DND-41 (cell line): ENCODE measurements at regions not wholly inside any gene's neighbourhood (a gene's known extent, or its start where the extent isn't known, plus 50 kb on each side); places are given as distances from the start of the nearest gene placed in this dataset.

Experiments
- CTCF ChIP-seq: IDR thresholded peaks from 2 replicates; pipeline ENCODE4 v1.5.1; 2012; ENCODE audit warnings: borderline replicate concordance, low read length, moderate library complexity, mild to moderate bottlenecking; ENCODE audit not compliant: poor library complexity, severe bottlenecking; ENCODE audit errors: extremely low read depth
- EZH2 ChIP-seq: IDR thresholded peaks from 3 replicates; pipeline ENCODE4 v1.6.1; 2012; ENCODE audit warnings: borderline replicate concordance, low read depth, mild to moderate bottlenecking, moderate library complexity, low read length, inconsistent platforms; ENCODE audit not compliant: severe bottlenecking

DNA sequence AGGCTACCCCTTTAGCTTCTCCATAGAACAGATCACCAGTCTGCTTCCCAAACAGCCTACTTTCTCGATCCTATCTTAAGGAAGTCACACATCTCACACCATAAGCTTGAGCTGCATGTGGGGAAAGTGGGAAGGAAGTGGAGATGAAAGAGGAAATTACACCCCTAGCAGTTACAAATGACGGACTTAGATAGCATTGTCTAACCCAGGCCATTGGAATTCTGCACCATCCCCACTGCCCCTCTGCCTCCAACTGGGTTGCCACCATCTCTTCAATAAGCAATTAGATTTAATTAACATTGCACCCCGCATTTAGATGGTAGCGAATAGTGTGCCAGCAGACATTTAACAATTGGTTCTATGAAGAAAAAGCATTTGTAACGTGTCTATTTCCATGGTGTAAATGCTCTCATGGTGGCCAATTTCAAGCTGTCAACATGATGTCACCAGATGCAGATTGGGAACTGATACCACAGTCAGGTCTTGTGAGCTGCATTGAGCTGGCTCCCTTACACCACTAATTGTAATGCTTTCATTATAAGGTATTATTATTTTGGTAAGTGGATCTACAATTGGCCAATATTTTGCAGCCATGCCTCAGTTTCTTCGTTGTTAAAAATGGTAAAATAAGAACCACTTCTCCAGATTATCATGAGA is 124.7 kb downstream of the CD24 start:
- TF ChIP-seq CTCF (no peak), EZH2 (no peak)
